Stomach (tissue), 4 donors: ENCODE measurements at regions not wholly inside any gene's neighbourhood (a gene's known extent, or its start where the extent isn't known, plus 50 kb on each side); places are given as distances from the start of the nearest gene placed in this dataset.

Experiments used
- CTCF ChIP-seq, 7 experiments: fragments of 450-650 bp in 4 of 7; fragments of 200-600 bp in 3 of 7; sonication (generic) in 3 of 7; IDR thresholded peaks; one replicate each; pipeline ENCODE4 v1.5.1; 2016 to 2019; ENCODE audit warnings: antibody characterized with exemption in 7 of 7, control low read depth in 2 of 7, mild to moderate bottlenecking in 1 of 7
- POLR2AphosphoS5 ChIP-seq, 3 donors: sonication (generic); formaldehyde crosslinking; IDR thresholded peaks; one replicate each; pipeline ENCODE4 v1.6.1; 2016; ENCODE audit warnings: antibody characterized with exemption in 3 of 3

DNA sequence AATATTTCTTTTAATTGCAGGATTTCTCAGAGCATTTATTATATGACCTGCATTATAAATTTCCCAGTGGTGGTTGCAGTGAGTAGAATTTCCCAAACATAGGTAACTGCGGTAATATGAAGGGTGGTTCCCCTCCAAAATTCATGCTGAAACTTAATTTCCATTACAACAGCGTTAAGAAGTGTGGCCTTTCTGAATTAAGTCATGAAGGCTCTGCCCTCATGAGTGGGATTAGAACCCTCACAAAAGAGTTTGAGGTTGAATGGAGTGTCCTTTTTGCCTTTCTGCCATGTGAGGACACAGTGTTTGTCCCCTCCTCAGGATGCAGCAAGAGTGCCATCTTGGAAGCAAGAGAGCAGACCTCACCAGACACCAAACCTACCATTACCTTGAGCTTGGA, 233.6 kb downstream of the KTN1 start:
- TF ChIP-seq CTCF (IDR thresholded peaks at IDR 0.05), result no peak
- TF ChIP-seq POLR2AphosphoS5 (IDR thresholded peaks at IDR 0.05), result no peak
